HG03039 (cell line): ENCODE measurements at regions not wholly inside any gene's neighbourhood (a gene's known extent, or its start where the extent isn't known, plus 50 kb on each side); places are given as distances from the start of the nearest gene placed in this dataset.

Source experiments
- ATAC-seq: cut with Tn5 transposase; IDR thresholded peaks from one replicate; pipeline ENCODE4 v1.9.1; 2021; ENCODE audit warnings: mild to moderate bottlenecking, moderate library complexity; ENCODE audit not compliant: unreplicated experiment

DNA sequence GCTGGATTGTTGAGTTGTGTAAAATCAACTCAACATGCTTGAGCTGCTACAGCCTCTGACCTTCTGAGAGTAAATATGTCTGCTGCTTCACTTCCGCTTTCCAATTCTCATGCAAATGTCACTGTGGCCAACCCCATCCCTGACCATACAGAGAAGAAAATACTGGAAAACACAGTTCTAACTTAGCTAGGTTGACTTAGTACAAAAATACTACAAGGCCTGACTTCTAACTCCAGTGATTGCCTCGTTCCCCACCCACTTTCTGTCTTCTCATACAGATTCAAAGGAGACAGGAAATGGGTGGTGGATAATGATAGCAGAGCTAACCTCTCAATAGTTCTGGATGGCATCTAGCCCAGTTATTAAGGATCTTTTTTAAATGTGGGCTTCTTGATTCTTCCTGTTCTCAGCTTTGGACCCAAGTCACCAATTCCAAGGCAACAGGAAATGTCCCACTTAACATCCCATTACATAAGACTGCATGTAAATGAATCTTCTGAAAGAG, 226.6 kb upstream of the SLC24A2 start:
- ATAC-seq: no peak

DNA sequence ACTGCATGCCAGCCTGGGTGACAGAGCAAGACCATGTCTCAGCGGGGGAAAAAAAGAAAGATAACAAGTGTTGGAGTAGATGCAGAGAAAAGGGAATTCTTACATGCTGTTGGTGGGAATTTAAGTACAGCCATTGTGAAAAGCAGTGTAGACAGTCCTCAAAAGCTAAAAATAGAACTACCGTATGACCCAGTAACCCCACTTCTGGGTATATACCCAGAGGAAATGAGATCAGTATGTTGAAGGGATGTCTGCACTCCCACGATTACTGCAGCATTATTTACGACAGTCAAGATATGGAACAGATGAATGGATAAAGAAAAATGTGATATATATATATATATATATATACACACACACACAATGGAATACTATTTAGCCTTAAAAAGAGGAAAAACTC, 225.3 kb upstream of the SLC24A2 start:
- ATAC-seq: no peak

DNA sequence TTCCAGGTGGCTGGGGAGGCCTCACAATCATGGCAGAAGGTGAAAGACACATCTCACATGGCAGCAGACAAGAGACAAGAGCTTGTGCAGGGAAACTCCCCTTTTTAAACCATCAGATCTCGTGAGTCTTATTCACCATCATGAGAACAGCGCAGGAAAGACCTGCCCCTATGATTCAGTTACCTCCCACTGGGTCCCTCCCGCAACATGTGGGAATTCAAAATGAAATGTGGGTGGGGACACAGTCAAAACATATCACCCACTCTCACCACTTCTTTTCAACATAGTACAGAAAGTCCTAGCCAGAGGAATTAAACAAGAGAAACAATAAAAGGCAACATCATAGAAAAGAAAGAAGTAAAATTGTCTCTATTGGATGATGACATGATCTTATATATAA, 223.4 kb upstream of the SLC24A2 start:
- no peak for ATAC-seq

DNA sequence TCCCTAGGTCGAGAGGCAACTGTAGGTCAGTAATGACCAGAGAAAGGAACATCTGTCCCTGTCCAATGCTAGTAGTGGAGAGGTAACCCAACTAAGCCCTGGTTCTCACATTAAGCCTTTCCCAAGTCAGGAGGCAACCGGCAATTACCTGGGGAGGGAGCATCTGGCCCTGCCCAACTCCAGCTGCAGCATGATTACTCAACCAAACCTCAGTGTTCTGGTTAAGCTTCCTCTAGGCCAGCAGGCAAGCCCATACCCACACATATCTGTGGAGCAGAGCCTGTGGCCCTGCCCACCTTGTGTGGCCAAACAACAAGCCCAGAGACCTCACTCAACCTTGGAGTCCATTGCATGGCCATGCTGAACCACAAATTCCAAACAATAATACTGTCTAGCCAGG, 220.8 kb upstream of the SLC24A2 start:
- no peak for ATAC-seq

DNA sequence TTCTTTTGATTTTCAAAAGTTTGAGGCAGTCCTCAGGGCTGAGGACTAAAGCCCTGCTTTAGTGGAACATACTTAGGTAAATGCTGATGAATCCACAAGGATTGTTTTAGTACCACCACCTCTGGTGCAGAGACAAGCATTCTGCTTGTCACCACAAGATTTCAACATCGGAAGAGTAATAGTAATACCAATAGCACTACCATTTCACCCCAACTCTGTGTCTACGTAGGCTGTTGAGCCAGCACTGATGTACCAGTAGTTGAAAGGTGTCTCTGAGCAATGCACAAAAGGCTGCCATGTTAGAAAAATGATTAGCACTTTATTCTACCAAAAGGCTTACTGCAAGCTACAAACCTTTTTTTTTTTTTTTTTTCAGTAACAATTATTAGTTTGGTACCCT, 213.2 kb upstream of the SLC24A2 start:
- ATAC-seq: no peak

DNA sequence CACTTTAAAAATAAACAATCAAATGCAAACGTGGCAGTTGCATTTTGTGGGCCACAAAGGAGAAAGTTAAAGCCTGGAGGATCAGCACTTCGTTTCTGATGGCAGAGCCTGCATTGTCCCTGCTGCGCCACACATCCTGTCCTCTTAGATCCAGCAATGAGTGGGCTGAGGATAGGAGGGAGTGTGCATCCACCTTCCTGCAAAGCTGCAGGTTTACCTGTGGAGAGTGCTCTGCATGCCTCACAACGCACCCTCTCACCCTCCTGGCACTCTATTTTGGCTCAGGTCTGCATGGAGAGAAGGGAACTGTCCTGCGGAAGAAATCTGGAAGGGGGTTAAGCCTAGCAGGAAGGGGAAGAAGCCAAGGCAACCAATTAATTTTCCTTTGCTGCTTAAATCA, 212.2 kb upstream of the SLC24A2 start:
- no peak for ATAC-seq

DNA sequence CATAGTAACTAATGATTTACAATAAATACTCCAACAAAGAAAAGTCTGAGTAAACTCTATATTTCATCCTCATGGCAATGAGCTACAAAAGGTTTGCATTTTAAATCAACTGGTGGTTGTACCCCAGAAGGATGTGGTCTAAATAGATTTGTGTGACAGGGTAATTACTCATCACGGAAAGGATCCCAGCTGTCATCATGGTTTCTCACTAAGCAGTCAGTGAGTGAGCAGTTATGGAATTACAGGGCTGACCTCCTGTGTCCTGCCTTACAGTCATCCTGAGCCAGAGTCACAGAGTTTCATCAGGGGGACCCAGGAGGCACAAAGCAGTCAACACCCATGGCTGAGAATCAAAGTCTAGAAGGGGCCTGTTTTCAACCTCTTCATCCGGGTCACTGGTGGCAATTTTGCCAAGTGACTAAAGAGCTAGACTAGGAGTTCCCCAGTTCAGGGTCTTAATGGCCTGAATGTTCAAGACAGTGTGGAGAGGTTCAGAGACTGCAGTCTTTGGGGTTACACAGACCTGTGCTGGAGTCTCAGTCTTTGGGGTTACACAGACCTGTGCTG, 210.7 kb upstream of the SLC24A2 start:
- peak; percentile 90 for ATAC-seq

DNA sequence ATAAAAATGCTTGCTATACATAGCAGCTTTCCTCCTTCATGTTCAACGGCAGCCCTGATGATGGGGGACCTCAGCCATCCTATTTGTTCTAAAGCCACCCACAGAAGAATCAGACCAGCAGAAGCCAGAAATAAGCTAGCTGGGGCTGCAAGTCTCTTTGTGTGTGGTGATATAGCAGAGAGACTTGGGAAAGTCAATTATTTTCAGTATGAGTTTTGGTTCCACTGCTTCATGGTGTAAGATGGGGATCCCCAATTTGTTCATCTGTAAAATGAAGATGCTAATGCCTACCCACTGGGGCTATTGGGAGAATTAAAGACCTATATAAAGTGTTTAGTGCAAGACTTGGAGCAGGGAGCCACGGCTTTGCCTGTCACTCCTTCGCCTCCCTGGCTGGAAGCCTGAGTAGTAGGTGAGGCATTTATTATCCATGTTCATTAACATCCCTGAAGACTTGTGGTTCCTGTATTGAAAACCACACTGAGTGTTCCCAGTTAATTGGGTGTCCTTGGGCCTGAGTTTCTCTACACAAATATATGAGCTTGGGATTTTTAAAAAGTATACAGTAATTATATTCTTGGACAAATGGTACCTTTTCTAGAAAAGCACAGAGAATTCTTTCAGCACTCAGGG, 210.1 kb upstream of the SLC24A2 start:
- ATAC-seq: no peak

DNA sequence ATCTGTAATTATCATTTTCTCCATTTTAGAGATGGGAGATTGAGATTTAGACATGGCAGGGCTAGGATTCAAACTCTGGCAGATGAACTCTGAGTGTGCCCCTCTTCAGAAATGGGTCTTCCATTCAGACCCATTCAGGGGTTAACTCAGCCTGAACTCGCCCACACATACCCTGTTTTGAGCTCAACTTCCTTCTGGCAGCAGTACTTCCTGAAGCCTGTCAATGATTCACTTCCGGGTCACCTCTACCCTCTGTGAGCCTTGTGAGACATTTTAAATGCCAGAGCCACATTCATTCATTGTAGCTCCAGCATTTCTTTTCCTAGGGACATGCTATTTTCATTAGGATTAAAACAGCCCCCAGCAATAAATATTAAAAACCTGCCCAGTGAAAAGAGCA, 209.3 kb upstream of the SLC24A2 start:
- no peak for ATAC-seq

DNA sequence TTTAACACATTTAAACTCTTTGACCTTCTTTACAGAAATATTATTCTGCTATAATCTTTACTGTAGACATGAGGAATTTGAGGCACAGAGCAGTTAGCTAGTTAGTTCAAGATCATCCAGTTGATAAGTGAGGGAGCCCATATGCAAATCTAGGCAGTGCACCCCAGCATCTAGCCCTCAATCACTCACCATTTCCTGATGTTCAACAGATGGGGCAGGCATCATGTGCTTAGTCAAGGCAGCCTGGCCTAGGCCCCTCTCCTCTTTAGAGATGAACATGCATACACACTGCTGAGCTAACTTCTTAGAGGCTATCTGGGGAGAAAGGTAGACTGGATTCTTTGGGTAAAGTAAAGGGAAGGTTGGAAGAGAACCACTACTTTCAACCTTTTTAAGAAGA, 206.8 kb upstream of the SLC24A2 start:
- ATAC-seq: no peak

DNA sequence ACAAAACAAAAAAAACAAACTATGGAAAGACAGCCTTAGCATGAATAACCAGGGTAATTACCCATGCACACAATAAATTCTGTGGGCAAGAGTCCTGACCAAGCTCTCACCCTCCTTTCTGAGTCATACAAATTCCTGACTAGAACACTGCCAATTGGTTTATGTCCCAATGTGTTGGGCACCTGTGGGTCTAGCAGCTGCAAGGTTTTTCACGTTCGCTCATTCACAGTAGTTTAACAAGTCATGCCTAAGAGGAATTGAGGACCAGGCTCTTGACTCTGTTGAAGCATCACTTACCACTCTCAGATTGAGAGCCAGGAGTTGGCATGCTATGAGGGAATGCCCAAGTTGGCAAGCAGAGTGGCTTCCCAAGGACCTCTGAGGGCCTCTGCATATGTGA, 205.5 kb upstream of the SLC24A2 start:
- ATAC-seq: no peak

DNA sequence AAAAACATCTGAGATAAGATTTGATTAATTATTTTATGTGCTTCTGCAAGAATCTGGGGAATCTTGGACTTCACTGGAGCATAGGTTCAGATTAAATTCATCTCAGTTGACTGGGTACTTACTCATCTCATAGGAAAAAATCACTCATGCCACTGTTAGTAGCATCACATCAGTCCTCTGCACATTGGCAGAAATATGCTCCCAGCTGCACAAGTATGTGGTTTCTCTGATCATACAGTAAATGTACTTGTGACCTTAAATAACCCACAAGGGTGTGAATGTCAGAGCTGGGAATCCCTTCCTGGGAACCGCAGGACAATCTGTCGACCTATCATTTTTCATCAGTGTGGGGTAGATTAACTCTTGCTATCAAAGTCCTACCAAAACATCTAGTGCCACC, 203.7 kb upstream of the SLC24A2 start:
- no peak for ATAC-seq

DNA sequence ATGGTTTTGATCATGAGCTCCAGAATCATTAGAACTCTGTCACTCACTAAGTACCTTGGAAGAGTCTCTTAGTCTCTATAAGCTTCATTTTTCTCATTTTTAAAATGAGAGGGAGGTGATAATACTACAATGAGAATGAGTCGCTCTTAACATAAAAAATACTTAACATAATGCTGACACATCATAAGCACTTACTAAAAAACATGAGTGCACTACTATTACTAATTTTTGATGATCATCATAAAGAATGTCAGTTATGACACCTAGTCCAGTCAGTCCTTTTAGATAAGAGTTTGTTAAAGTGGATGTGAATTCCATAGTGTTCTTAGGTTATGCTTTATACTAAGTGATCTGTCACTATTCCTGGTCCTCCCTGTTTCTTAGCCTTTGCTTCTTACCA, 200.4 kb upstream of the SLC24A2 start:
- no peak for ATAC-seq

DNA sequence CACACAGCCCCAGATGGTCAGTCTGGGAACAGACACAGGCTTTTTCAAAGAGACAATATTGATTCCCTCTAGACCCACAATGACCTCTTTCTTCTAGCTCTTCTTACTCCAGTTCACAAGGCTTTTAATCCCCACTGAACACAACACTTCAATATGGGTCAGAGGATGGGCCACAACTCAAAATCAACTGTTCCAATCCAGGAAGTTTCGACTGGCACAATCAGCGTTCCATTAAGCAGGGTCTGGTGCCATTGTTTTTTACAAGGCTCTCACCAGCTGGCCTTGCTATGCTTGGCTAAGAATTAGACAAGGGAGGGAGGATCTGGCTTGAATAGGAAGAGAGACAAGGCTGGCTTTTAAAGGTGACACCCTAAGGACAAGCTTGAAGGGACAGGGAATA, 199.4 kb upstream of the SLC24A2 start:
- no peak for ATAC-seq

DNA sequence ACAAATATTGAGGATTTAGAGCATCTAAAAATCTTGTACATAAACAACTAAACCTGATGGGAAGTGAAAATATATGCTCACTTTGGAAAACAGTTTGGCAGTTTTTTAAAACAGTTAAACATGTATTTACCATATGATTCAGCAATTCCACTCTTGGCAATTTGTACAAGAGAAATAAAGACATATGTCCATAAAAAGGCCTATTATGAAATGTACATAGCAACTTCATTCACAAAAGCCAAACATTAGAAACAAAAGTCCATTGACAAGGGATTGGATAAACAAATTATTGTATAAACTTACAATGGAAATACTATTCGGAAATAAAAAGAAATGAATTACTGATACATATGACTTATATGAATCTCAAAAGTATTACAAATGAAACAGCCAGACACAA, 196.2 kb upstream of the SLC24A2 start:
- no peak for ATAC-seq

DNA sequence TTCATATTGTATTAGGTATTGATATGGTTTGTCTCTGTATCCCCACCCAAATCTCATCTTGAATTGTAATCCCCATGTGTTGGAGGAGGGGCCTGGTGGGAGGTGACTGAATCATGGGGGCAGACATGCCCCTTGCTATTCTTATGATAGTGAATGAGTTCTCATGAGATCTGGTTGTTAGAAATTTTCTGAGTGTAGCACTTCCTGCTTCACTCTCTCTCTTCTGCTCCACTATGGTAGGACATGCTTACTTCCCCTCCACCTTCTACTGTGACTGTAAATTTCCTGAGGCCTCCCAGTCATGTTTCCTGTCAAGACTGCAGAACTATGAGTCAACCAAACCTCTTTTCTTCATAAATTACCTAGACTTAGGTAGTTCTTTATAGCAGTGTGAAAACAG, 187.4 kb upstream of the SLC24A2 start:
- no peak for ATAC-seq

DNA sequence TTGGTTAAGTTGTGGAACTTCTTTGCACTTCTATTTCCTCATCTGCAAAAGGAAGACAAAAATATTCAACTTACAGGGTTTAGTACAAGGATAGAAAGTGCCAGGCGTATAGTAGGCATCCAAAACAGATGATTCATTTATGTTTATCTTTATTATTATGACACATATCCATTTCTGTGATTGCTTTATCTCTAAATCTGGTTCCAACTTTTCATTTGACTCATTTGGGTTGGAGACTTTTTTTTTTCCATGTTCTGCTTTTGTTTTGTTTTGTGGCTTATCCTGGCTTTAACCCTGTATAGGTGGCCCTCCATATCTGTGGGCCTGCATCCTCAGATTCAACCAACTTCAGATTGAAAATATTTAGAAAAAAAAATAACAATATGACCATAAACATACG, 186.7 kb upstream of the SLC24A2 start:
- no peak for ATAC-seq

DNA sequence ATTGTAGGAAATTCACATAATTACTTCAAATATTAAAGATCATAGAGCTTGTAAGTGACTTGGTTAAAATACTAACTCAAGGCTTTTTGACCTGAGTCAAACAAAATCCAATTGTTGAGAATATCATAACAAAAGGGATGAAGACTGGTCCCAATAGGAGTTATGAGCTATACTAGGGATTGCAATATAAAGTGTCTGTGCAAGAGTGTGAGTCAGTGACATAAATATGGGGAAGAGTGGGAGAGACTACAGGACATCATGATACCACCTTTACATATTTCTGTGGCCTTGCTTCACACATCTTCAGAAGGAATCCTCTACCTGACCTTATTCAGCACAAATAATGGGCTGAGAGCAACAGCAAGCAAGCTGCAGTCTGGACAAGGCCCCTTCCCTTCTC, 180.9 kb upstream of the SLC24A2 start:
- no peak for ATAC-seq

DNA sequence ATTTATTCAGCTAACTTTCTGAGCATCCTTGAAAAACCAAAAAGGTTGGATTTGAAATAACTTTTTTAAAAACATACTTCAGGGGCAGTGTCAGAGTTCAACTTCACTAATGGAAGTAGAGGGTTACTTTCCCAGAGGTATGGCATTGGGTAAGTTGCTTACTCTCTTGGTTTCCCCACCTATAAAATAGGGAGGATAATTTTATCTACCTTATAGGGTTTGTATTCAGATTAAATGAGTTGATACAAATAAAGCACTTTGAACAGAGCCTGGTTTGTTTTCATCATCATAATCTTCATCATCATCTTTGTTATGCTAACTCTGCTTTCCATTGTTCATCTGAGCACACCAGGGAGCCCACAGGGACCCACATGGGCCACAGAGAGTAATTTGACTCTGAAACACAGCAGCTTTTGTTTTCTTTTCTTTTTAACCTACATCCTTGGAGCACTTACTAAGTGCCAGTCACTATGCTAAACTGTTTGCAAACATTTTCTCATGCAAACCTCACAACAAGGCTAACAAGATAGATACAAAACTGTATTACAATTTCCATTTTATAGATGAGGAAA, 179.1 kb upstream of the SLC24A2 start:
- no peak for ATAC-seq

DNA sequence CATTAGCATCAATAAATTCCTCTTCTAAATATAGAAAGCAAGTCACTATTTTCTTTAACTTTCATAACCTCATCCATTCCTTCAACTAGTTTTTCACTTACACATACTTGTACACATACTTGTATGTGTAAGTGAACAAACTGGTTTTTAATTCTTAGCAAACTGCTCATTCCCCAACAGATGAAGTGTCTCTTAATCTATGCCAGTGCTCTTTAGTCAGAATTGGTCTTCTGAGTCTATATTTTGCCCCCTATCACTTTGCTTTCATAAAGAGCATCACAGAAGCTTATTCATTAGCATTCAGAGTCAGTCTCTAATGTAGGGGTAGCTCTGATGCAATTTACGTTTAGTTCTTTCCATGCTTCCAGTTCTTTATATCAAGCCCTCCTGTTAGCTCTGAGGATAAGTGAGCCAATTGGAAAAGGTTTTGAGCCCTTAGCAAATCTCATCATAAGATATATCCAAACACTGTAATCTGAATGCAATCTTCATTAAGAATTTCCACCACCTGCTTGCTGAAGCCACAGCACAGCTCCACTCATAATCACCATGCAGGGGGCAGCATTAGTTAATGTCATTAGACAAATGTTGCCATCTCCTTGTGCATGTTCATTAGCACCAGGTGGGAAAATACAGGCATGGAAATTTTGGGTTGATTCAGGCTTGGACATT, 178.5 kb upstream of the SLC24A2 start:
- ATAC-seq: no peak

DNA sequence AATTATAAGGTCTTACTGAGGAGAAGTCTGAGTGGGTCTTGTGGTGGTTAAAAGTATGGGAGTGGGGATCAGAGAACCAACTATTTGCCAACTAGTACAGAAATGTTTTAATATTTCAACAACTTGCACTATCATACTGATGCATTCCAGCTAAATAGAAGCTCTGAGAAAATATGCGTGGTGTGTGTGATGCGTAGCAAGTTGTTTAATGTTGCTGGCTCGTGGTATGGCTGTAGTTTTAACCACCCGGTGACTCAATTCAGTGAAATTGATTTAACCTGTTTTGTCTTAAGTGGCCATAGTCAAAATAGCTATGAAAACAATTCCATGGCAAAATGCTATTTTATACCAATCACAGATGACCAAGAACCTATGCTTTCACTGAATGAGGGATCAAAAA, 176.5 kb upstream of the SLC24A2 start:
- ATAC-seq: no peak

DNA sequence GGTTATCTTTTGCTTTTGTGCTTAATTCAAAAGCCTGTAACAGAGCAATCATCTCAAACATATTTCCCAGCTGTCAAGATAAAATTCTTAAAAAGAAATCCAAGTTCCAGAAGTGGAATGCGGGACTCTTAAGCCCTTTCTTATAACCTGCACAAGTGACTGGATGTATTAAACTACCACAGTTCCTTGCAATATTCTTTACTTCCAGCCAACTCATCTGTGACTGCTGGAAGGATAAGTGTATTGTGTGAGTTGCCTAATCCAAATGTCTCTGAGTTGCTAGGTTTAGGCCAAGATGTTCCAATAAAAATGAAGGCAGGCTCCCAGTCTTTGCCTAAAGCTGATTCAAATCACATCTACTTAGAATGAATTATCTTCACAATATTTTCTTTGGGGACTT, 159.2 kb upstream of the SLC24A2 start:
- ATAC-seq: no peak
